HG03108 (cell line): ENCODE measurements at regions not wholly inside any gene's neighbourhood (a gene's known extent, or its start where the extent isn't known, plus 50 kb on each side); places are given as distances from the start of the nearest gene placed in this dataset.

Experiments
- ATAC-seq: cut with Tn5 transposase; IDR thresholded peaks from one replicate; pipeline ENCODE4 v1.9.1; 2021; ENCODE audit warnings: moderate library complexity; ENCODE audit not compliant: unreplicated experiment

DNA sequence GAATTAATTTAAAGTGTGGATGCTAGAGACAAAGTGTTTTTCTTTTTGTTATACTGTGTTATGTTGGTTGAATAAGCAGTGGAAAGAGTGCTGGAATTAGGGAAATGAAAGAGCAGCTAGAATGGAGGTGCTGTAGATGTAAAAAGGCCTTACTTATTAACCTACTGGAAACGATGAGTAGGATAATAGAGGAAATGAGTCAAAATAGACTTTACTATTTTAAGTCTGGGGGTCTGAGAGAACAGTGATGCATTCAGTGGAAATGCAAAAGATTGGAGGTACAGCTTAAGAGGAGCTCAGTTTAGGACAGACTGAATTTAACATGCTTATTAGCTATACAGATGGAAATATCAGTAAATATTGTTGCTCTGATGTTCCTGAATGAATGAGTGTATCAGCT lies 674.0 kb downstream of the OTOL1 start:
- ATAC-seq: no peak

DNA sequence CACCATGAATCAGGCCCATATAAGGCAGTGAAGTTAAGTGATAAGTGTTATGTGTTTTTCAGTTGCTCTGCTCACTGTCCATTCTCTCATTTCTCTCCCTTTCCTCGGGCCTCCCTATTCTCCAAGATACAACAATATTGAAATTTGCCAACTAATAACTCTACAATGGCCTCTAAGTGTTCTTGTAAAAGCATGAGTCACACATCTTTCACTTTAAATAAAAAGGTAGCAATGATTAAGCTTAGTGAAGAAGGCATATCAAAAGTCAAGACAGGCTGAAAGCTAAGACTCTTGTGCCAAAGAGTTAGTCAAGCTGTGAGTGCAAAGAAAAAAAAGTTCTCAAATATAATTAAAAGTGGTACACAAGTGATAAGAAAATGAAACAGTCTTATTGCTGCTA lies 675.4 kb downstream of the OTOL1 start:
- ATAC-seq: no peak

DNA sequence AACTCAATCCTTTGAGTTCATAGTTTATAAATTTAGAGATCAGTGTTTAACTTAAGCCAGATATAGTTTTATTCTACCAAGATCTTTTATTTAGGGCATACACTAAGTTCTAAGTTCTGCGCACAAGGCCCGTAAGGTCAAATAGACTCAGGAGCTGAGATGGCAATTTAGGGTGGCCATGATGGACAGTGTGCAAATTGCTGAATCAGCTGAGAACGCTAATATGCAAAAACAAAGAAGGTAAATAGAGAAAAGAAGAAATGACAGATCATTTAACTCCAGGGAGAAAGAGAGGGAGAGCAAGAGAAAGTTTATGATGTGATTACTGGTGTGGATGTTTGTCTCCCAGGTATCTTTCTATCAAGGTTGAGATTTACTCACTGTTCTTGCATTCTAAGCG lies 678.5 kb downstream of the OTOL1 start:
- no peak for ATAC-seq

DNA sequence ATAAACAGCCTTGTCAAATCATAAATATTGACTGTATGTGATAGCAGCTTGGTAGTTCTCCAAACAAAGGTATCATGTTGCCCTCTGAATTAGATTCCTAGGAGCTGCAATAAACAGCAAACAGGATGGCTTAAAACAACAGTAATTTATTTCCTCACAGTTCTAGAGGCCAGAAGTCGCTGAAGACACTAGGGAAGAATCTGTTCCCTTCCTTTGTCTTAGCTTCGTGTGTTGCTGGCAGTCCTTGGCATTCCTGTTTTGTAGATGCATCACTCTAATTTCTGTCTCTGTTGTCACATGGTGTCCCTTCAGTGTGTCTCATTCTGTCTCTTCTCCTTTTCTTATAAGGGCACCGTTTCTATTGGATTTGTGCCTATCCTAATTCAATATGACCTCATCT lies 679.3 kb downstream of the OTOL1 start:
- no peak for ATAC-seq

DNA sequence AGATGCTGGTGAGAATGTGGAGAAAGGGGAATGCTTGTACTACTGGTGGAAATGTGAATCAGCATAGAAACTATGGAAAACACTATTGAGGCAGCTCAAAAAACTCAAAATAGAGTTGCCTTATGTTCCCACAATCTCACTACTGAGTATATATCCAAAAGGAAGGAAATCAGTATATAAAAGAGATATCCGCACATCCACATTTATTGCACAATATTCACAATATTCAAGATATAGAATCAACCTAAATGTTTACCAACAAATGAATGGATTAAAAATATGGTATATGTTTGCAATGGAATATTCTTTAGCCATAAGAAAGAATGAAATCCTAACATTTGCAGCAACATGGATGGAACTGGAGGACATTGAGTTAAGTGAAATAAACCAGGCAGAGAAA lies 686.8 kb downstream of the OTOL1 start:
- no peak for ATAC-seq

DNA sequence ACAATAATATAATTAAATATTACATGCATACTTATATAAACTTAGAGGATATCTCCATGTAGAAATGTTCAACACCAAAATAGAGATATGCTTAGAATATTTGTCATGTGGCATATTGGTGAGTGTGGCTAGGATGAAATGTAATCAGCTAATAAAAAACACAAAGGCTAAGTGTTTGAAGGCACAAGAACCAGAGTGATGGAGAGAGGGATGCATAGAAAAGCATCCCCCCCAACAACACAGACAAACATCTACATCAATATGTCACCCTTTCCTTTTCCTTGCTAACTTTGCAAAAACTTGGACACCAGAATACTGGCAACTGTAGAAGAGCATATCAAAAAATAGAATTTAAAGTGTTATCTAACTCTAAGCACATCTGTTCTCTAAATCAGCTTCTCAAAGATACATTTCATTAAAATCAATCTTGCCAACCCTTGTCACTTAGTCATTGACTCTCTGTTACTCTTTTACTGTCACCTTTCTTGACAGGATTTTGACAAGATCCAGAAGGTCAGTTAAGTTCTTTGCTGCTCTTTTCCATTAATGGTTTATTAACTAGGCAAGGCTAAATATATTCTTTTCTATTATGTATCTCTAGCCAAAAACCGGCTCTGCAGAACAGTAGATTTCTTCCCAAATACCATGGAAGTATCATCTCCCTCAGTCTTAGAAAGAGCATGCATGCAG lies 695.9 kb downstream of the OTOL1 start:
- no peak for ATAC-seq

DNA sequence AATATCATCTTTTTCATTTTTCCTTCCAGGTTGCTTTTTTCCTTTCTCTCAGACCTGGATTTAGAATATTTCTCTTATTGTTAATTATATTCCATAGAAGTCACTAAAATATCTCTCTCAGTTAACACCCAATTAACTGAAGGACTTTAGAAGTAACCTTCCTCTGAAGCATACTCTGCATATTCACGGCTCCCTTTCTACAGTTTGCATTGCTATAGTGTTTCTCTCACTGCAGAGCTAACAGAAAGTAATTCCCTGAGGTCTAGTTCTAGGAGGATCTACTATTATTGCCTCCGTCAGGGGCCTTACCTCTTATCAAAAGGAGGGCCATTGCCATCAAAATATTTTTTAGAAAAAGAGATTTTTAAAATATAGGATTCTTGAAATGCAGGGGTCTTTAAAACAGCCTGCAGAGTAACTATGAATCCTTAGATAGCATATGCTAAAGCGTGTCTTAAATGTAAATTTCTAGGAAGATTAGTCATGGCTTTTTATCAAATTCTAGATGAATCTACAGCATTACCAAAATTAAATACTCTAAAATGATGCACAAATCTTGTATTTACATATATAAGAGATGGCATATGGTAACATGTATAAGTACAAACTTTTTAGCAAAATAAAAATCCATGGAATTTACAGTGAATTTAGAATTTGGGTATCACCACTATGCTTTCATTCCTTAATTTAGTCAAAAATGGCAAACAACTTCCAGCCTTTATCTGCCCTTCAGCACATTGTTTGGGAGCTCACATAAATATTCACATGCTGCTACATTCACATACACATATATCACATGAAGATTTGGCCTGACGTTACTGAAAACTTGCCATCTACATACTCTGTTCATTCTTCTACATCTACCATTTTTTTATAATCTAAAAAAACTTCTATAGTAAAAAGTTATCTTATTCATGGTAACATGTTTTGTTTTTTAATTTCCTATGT lies 696.8 kb downstream of the OTOL1 start:
- ATAC-seq: no peak

DNA sequence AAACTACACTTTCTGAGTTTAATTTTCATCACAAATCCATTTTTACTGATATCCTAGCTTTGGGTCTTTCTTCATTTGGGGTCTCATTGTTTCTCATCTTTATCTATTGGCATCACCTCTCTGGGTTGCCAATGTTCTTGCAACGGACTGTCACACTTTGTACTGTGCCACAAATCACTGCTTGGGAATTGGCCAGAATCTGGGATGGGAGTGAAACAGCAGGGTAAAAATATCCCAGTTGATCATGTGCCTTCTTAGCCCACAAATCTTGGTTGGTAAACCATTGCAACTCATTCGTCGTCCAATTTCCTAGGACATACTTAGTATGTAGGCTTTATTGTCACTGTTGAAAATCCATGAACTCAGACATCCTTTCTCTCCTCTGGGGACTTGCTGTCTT lies 698.5 kb downstream of the OTOL1 start:
- no peak for ATAC-seq

DNA sequence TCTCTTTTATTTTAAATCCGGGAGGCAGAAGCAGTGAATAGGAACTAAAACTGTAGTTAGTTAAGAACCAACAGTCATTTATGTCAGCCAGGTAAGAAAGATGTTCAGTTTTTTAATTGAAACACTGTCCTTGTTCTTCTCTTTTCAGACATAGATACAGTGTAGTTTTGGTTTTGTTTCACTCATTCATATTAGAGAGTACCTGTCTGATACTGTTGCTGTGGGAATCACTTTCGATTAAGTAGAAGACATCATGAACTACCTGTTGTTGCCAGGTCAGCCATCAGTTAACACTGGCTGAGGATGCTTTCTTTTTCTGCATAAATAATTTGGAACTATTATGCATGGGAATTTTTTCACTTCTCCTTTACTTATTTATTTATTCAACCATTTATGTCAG lies 700.4 kb downstream of the OTOL1 start:
- no peak for ATAC-seq

DNA sequence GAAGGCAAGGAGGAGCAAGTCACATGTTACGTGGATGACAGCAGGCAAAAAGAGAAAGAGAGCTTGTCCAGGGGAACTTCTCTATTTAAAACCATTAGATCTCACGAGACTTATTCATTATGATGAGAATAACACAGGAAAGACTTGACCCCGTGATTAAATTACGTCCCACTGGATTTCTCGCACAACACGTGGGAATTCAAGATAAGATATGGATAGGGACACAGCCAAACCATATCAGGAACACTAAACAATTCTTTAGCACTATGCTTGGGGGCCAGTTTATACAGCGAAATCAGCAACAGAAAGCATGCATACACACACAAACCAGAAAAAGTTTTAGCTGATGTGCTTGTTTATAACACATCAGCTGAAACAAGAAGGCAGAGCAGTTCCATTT lies 704.2 kb downstream of the OTOL1 start:
- no peak for ATAC-seq

DNA sequence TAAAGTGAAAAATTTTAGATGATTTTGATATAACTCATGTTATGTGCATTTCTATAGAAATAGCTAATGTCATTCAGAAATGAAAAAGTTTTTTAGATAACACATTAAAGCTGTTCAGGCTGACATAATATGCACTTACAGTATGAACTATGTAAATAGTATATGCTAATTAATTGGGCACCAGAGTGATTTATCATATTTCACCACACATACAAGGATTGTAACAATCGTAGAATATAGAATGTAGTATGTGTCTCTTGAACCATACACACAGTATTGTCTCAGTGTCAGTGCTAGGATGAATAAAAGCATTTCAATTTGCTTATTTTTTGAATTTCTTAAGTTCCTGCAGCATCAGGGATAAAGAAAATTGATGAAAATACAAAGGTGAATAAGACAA lies 710.0 kb downstream of the OTOL1 start:
- ATAC-seq: no peak

DNA sequence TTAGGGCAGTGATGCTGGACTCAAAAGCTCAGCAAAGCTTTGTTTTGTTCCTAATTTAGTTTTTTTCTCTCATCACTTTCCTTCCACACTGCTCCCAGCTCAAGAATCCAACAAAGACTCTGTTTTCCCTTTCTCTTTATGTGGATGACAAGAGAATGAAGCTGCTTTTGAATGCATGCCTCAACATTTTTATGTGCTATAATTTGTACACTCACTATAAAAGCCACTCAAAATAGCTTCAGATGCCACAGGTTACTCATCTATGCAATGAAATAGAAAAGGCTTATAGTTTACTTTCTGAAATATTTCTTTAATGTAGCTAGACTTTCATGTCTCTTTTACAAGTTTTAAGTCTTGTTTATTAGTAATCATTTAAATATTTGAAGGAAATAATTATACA lies 714.9 kb downstream of the OTOL1 start:
- ATAC-seq: no peak

DNA sequence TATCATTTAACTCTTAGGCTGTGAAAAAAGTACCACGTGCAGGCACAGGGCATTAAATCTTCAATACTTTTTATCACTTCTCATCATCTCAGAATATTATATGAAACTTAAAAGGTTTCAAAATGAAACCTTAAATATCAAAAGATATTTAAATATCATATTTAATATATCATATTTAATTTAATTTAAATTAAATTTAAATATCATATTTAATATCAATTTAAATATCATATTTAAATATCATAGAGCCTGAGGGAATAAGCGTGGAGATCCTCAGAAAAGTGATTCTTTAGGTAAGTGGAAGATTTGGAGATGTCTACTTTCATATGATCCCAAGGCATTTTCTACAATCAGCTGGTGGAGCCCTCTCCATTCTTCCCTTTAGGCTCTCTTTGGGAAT lies 716.6 kb downstream of the OTOL1 start:
- ATAC-seq: no peak

DNA sequence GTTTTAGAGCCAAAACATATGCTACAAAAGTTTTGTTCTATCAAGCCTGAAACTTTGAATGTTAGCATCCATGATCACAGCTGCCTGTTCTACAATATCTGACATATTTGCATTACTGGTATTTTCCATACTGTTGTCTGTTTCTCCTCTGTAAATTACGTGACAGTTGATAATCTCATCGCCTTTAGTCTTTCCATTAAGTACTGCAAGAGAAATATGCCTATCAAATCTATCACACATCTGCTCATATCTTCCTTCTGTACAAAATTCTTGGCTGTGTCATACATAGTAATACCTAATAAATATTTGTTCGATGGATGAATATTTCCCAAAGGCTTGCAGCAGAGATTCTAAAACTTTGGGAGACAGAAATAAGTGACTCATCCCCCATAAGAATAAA lies 717.3 kb downstream of the OTOL1 start:
- ATAC-seq: no peak

DNA sequence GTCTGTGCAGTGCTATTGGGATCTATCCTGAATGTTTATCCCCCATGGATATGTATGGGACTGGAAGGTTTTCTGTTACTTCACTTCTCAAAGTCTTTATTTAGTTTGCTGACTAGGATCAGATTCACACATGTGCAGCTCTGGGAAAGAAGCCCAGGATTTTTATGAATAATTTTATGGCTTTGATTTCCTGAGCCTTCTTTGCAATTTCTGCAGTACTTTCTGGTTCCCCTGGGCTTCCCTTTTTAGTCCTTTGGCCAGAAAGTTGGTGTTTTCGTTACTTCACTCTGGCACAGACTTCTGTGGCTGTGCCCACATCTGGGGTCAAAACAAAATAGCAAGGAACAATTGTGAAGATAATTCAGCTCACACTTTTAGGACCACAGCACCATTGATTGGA lies 721.0 kb downstream of the OTOL1 start:
- no peak for ATAC-seq

DNA sequence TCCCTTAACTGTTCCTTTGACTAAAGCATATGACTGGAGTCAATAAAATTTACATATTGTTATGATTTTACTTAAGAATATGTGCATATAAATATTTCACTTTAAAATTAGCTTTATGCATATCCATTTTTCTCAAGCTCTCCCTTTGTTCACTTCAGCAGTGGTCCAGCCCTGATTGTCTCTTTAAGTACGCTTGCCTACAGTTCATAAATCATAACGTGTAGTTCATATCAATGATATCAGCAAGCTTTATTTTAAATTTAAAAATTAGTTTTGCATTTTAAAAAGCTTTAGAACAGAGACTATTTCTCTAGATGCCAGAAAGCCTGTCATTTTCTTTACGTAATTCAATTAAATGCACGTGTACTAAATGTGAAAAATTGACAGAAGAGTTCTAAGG lies 721.9 kb downstream of the OTOL1 start:
- ATAC-seq: no peak

DNA sequence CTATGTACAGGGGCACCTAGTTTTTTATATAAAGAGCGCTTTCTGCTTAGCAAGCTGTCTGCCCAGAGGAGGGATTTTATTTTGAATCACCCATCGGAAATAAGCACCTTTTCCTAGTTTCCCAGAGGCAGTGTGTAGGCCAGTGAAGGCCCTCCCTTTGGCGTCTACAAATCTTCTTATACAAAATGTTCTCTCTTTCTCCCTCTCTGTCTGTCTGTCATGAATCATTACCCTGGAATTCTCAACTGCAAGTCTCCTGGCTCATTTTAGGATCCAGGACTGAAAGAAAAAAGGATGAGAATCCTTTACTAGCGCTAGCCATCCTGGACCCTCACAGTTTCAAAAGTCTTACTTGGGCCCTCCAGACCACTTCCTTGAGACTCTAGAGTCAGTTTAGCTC lies 728.1 kb downstream of the OTOL1 start:
- no peak for ATAC-seq

DNA sequence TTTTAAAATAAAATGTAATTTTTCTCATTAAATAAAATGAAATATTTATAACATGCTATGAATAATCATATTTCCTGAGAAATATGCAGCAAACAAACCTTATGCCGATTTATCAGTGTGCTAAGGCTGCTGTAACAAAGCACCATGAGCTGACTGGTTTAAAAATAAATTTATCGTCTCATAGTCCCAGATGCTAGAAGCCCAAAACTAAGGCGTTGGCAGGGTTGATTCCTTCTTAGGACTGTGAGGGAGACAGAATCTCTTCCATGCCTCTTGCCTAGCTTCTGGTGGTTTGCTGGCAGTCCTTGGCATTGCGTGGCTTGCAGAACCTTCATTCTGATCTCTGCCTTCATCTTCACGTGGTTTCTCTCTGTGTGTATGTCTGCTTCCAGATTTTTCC lies 740.3 kb downstream of the OTOL1 start:
- no peak for ATAC-seq

DNA sequence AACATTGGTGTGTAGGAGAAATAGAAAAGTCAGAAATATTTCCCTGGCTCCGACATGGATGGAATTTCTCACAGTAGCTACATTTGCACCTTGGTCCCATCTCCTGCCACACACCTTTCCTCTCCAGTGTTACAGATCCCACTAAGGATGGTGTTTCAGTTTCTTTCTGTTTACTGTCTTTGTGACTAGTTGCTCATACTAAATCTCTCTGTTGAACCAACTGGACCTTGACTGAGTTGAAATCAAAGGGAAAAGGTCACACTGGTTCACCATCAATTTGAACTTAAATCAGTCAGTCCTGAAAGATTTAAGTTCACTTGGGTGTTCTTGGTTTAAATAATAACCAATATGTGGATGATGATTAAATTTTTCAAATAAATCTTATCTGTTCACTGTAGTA lies 754.2 kb downstream of the OTOL1 start:
- no peak for ATAC-seq

DNA sequence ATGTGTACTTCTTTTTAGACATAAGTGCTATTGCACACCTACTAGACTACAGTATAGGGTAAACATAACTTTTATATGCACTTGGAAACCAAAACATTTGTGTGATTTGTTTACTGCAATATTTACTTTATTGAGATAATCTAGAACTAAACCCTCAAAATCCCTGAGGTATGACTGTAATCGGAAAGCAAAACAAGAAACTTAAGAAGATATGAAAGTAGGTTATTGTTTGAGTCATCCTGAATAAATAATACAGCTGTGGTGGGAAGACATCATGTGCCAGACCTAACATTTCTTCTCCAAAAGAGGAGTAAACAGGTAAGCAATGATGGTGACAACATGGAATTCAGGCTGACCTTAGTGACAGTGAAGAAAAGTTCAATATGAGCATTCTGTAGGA lies 765.5 kb downstream of the OTOL1 start:
- no peak for ATAC-seq

DNA sequence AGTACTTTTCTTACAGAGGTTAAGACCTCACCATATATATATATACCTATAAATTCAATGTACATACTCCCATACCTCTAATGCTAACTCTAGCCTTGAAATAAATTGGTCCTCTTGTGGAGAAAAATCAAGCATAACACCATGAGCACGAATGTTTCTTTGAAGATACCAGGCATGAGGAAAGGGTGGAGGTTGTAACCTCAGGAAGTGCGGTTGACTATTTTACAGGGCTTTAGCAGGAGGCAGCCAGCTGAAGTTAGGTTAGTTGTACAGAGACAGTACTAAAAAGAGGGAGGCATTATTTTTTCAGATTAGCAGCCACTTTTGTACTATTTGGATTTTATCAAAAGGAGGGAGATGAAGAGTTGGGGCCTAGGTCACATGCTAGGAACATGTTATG lies 767.0 kb downstream of the OTOL1 start:
- ATAC-seq: no peak

DNA sequence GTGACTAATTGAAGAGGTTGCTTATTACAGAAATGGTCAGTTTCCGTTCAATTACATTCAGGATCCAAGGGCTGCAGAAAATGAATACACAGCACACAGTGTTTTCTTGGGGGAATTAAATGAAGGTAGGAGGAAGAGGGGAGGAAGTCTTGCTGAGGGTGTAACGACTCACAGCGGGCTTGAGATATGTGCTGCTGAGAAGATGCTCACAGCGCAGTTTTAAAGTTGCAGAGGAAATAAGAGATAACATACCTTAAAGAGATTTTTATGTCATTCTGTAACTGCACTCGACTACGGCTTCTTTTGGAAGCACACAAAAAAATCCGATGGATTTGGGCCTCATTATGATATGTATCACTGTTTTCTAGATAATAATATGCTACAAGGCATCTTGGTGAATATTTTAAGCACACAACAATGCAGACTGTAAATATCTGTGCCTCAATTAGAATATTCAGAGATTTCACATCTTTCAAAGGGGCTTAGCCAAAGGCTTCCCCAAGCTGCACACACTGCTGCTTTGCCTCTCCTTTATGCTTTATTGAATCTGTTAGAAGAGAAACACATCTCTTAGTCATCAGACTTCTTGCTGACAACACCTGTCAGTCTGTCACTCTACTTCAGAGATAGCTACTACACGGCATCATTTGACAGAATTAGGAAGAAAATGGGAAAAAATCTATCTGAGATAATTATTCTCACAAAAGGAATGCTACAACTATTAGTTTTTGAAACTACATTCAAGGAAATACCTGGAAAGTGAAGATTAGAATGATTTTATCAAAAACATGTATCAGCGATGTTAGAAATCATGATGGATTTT lies 773.2 kb downstream of the OTOL1 start:
- ATAC-seq: no peak
